ENCODE measurements at regions not wholly inside any gene's neighbourhood (a gene's known extent, or its start where the extent isn't known, plus 50 kb on each side); places are given as distances from the start of the nearest gene placed in this dataset.
"Not testable (repeated sequence)": the region's sequence is repeated elsewhere in the genome, so short reads cannot be mapped to it uniquely, and the experiment has no call there.

- Histone ChIP-seq H3K79me2 (replicated peaks; ENCODE audit: insufficient read depth) (no peaks in the 10 kb centered on the region), H3K27me3 (ENCODE audit: insufficient read depth) (no peaks in the 10 kb centered on the region), H3K4me1 (ENCODE audit: insufficient read depth) (no peaks in the 10 kb centered on the region), H4K20me1 (replicated peaks; ENCODE audit: insufficient read depth) (no peaks in the 10 kb centered on the region), H3F3A (replicated peaks; ENCODE audit: low read depth) (no peaks in the 10 kb centered on the region), H3K4me2 (no peak overlapping the region), H2AFZ (no peak overlapping the region), H3K4me3 (no peak overlapping the region), H3K9me2 (ENCODE audit: insufficient read depth) (peaks cover 8% of the 10 kb centered on the region; the same call in 1 of the 2 replicates), H3K27ac (ENCODE audit: low read depth) (no peak overlapping the region), H3K36me3 (ENCODE audit: insufficient read depth) (no peaks in the 10 kb centered on the region)
- Mint-ChIP-seq H3K4me3 (no peak overlapping the region), H3K36me3 (ENCODE audit: low read depth) (no peaks in the 10 kb centered on the region), H3K27ac (no peak overlapping the region), H3K9me3 (no peaks in the 10 kb centered on the region), H3K27me3 (ENCODE audit: insufficient read depth, low read depth, poor library complexity) (no peaks in the 10 kb centered on the region), H3K4me1 (peaks cover 5% of the 10 kb centered on the region; the same call in 2 of the 3 replicates)
- no peak for DNase-seq (ENCODE audit: low spot score)
- no peak for TF ChIP-seq ZNF331 (CRISPR knock-in tag; IDR thresholded peaks at IDR 0.05; ENCODE audit: low read depth)
- TF ChIP-seq ETS1 (IDR thresholded peaks at IDR 0.05): no peak
- TF ChIP-seq REST (IDR thresholded peaks at IDR 0.05; ENCODE audit: unreplicated experiment): no peak
- no peak for TF ChIP-seq STAT1 (IDR thresholded peaks at IDR 0.05; ENCODE audit: unreplicated experiment)
- TF ChIP-seq POLR2AphosphoS5 (IDR thresholded peaks at IDR 0.05; ENCODE audit: low read depth): no peak
- TF ChIP-seq JUNB (IDR thresholded peaks at IDR 0.05; ENCODE audit: unreplicated experiment): no peak
- TF ChIP-seq CREB1 (CRISPR knock-in tag; IDR thresholded peaks at IDR 0.05; ENCODE audit: low read depth): no peak
- TF ChIP-seq CTCF (conservative IDR thresholded peaks at IDR 0.05; ENCODE audit: low read depth in 2 of 2): no peak
- TF ChIP-seq EZH2 (IDR thresholded peaks at IDR 0.05; ENCODE audit: low read depth, unreplicated experiment): no peak
- no peak for TF ChIP-seq ZNF462 (CRISPR knock-in tag; IDR thresholded peaks at IDR 0.05)
- no peak for TF ChIP-seq EZH2phosphoT487 (IDR thresholded peaks at IDR 0.05; ENCODE audit: unreplicated experiment)
- no peak for ATAC-seq
Measured at GRCh38 chr10:106267591-106267990, 896.9 kb downstream of the SORCS1 start.

- not testable (repeated sequence) for H3K4me2 ChIP-seq; H3K4me3 Mint-ChIP-seq; H3K36me3 ChIP-seq (ENCODE audit: insufficient read depth); H3K79me2 ChIP-seq (replicated peaks; ENCODE audit: insufficient read depth); H3K4me1 ChIP-seq (ENCODE audit: insufficient read depth); H3K36me3 Mint-ChIP-seq (ENCODE audit: low read depth); H3K27ac ChIP-seq (ENCODE audit: low read depth); H3K27ac Mint-ChIP-seq; DNase-seq (ENCODE audit: low spot score); H4K20me1 ChIP-seq (replicated peaks; ENCODE audit: insufficient read depth); H3K9me2 ChIP-seq (ENCODE audit: insufficient read depth); H2AFZ ChIP-seq; H3K4me3 ChIP-seq; H3K4me1 Mint-ChIP-seq; H3K27me3 Mint-ChIP-seq (ENCODE audit: insufficient read depth, low read depth, poor library complexity); H3F3A ChIP-seq (replicated peaks; ENCODE audit: low read depth); H3K27me3 ChIP-seq (ENCODE audit: insufficient read depth); H3K9me3 Mint-ChIP-seq; ATAC-seq
Measured at GRCh38 chr10:106257432-106257831, 907.1 kb downstream of the SORCS1 start.

Data from GM23338 (cell line).